HUDEP-2 (cell line): ENCODE measurements at regions not wholly inside any gene's neighbourhood (a gene's known extent, or its start where the extent isn't known, plus 50 kb on each side); places are given as distances from the start of the nearest gene placed in this dataset.
A peak's percentile ranks its signal among the peaks of the same experiment; 100 is the strongest.
"Not testable (repeated sequence)": the region's sequence is repeated elsewhere in the genome, so short reads cannot be mapped to it uniquely, and the experiment has no call there.

ENCODE experiments used
- DNase-seq, 76 experiments: peaks; one replicate each; lab custom pipeline; 2025; ENCODE audit not compliant: unreplicated experiment in 76 of 76; lab: John Stamatoyannopoulos, UW

DNA sequence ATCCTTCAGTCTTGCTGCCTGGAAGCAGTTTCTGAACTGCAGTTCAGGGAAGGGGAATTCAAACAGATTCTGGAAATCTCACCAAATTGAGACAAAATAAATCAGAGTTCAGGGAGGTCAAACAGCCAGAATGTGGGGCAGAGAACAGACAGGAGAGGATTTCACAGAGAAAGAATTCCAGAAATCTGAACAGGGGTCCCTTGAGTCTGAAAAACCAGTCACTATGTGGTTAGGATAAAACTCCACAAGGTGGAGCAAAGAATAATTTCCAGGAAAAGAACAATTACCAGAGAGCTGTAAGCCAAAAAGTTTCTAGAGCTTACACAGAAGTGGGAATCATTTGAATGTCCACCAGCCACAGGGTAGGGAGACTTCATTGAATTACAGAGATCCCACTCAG lies 84.7 kb downstream of the URB2 start:
- DNase-seq, result no peak

DNA sequence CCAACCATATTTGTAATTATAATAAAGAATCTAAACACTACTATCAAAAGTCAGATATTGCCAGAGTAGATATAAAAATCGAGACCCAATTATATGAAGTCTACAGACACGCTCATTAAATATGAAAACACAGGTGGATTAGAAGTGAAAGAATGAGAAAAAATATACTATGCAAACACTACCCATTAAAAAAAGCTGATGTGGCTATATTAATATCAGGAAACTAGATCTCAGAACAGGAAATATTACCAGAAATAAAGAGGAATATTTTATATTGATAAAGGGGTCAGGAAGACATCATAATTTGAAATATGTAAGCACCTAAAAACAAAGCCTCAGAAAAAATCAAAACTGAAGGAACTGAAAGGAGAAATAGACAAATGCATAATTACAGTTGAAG lies 88.3 kb downstream of the URB2 start:
- DNase-seq, result no peak

DNA sequence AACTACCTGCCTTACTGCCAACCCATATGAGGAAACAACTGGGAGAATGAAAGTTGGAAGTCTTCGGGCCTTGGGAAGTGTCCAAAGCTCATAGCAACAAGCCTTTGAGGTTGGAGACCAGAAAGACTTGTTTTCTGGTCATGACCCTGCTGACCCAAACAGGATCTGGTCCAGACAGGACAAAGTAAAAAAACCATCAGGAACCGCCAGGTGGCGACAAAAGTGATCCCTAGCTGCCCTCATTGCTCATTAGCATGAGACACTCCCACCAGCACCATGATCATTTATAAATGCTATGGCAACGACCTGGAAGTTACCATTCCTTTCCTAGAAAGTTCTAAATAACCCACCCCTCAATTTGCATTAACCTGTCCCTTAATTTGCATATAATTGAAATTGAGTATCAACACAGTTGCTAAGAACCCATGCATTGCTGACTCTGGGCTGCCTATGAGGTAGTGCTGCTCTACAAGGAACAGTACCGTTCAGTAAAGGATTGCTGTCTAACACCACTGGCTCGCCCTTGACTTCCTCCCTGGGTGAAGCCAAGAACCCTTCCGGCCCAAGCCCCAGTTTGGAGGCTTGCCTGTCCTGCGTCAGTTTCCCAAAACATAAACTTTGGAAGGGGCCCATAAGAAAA lies 89.0 kb downstream of the URB2 start:
- peak in 59 of 76 experiments; percentile 7 to 72 (median 37) for DNase-seq

DNA sequence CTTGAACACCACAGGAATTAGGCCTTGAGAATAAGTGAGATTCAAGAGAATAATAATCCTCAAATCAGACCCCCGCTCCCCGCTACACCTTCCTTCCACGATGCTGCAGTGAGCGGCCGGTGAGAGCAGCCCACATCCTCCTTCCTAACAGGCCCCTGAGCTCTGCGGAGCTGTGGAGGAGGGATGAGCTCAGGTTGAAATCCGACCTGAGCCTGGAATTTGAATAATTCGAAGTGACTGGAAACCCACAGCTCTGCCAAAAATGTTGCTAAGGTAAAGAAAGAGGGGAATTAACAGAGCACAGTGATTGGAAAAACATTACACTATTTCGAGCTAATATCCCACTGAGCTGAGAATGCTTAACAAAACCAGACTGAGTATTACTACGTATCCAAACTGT lies 90.0 kb downstream of the URB2 start:
- DNase-seq, result no peak

DNA sequence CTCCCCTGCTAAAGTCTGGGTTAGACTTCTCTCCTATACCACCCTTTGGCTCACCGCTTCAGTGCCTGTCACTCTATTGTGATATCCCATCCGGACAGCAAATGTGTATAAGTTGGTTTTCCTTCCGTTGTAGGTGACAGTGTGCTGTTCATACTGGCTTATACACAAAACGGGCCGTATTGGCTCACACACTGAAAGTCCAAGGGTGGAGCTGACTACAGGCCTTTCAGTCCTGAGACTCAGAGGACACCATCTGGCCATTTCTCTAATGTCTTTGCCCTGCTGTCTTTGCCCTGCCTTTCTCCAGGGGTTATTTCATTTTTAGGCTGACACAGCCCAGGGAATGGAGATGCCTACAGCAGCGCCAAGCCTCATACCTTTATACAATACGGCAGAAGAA lies 90.7 kb downstream of the URB2 start:
- DNase-seq, result no peak

DNA sequence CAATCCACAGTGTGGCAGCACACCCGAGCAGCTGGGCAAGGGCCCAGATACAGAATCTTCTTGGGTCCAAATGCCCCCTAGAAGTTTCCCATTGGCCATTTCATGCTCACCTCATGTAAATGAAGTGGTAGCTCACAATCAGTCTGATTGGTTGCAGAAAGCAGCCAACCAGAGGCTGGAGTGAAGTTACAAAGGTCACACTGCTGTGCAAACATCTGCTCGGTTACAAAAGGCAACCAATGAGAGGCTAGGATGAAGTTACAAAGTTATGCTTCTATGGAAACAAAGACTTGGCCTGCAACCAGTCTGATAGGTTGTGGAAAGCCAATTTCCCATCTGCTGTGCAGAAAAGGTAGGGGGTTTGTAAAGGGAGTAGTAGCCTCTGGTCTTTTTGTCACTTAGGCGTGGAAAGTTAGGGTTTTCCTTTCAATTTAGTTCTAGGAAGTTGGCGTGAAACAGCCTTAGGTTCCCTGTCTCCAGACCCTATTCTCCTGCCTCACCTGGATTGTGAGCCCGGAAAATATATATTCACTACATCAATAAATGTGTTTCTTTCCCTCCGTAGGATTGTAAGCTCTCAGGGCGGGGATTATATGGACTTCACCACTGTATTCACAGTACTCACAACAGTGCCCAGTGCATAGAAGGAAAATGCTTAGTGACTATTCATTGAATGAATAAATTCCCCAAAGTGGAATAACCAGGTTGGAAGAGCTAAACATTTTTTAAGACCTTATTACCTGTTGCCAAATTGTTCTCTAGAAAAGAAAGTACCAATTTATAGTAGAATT lies 91.9 kb downstream of the URB2 start:
- no peak for DNase-seq

DNA sequence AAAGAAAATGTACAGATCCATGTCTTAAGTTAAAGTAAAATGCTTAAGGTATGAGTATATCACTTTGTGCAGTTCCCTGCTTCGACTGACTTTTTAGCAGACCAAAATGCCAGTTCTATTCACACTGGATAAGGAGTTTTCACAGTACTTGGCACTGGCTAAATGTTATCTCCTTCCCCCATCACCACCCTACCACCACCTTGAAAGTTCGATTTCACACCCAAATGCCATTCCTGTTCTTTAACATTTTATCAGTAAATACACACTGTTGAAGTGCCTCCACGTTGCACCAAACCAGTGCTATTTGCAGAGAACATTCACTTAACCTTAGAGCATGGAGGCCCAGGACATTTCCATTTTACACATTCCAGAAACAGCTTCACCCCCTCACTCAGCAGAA lies 100.0 kb downstream of the URB2 start:
- DNase-seq, result peak in 17 of 76 experiments; percentile 1 to 46 (median 13)

DNA sequence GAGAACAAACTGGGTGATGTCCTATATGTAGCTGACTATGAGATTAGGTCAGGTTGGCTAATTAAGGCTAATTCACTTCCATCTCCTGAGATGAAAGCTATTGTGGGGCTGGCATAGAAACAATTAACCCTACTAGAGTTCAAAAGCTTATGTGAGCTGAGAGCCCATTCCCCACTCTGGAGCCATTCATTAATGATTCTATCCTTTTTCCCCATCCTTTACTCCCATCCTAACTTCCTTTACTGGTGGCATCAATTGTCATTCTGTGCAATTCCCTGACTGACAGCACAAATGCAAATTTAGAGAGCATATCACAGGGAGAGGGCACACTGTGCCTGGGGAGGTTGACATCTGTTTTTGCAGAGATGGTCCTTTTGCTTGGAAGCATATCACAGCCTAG lies 103.9 kb downstream of the URB2 start:
- no peak for DNase-seq

DNA sequence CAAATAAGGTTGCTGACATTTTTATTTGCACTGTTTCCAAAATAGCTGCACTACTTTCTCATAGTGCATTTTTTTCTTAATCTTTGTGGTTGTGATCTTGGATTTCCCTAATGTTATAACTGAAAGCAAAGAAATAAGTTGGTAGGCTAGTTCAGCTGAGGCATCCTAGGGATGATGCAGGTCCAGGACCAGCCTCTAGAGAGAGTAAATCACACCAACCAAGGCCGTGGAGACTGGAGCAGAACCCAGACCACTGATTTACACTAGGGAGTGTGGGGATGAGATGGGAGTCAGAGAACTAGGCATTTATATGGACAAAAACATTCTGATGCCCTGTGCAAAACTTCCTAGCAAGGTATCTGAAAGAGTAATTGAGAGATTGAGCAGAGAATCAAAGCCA lies 104.5 kb downstream of the URB2 start:
- no peak for DNase-seq

DNA sequence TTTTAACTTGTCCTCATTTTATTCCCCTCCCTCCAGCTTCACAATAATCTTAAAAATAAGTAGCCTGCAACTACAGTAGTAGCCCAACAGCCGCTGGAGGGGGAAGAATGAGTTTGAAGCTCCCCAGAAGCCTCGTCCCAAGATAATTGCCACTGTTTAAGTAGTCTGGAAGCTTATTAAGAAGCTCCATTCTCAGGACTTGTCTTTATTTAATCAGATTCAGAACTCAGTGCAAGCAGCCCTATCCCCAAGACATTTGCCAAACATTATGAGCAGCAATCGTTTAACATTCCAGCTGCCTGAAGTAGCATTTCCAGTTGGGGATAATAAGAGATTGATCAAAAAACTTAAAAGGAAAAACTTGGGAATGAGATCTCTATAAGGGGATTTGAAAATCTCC lies 106.0 kb downstream of the URB2 start:
- no peak for DNase-seq

DNA sequence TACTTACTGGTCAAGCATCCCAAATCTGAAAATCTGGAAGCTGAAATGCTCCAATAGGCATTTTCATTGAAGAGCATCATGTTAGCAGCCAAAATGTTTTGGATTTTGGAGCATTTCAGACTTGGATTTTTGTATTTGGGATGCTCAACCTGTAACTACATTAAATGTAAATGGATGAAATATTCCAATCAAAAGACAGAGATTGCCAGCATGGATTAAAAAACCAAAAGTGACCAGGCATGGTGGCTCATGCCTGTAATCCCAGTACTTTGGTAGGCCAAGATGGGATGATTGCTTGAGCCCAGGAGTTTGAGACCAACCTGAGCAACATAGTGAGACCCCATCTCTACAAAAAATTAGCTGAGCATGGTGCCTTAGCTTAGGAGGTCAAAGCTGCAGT lies 110.3 kb downstream of the URB2 start:
- DNase-seq, result no peak

DNA sequence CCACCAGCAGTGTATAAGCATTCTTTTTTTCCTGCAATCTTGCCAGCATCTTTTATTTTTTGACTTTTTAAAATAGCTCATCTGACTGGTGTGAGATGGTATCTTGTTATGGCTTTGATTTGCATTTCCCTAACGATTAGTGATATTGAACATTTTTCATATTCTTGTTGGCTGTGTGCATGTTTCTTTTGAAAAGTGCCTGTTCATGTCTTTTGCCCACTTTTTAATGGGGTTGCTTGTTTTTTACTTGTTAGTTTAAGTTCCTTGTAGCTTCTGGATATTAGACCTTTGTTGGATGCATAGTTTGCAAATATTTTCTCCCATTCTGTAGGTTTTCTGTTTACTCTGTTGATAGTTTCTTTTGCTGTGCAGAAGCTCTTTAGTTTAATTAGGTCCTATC lies 116.6 kb downstream of the URB2 start:
- not testable (repeated sequence) for DNase-seq

DNA sequence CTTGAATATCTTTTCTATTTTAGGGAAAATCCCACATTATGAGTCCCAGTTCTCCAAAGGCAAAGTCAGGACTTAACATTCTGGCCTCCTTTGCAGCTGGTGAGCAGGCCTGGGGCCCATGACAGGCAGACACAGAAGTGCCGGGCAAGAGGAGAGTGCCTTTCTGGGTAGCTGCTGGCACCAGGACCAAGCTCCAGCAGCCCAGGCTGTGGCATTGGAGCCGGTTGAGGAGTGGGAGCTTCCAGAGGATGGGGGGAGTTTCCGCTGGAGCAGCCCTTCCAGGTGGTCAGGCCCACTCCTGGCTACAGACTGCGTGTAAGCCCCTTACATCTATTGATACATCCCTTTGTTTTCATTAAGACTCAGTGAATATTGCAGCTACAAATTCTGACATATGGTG lies 123.9 kb downstream of the URB2 start:
- no peak for DNase-seq

DNA sequence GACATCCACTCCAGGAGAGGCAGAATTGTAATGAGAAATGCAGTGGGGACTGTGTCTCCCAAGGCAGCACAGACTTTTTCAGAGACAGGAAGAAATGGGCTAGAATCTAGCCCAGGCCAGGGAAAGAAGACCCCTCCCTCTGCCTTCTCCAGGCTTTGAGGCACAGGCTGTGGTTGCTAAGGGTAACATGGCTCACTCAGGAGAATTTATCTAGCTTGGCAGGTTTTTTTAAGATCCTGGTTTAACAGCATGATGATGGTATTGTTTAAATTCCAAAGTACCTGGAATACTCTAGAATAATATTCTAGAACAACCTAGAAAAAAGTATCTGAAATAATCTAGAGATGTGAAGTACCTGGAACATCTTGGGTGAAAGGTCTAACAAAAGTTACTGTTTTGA lies 125.6 kb downstream of the URB2 start:
- no peak for DNase-seq

DNA sequence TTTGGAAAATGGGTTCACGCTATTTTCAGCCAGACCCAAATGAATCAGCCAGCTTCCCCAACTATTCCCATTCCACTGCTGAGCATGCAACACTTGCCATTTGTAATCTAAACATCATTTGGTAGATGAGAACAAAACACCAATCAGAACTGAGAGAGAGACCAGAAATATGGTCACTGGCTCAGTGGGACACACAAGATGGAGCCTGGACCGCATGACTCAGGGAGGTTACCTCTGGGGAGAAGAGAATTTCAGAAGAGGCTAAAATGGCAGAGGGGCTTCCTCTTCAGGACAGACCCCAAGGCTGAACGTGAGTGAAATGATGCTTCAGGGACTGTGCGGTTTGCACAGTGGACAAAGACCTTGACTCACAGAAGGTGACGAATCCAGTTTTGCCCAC lies 126.6 kb downstream of the URB2 start:
- peak in 1 of 76 experiments; percentile 17 for DNase-seq

DNA sequence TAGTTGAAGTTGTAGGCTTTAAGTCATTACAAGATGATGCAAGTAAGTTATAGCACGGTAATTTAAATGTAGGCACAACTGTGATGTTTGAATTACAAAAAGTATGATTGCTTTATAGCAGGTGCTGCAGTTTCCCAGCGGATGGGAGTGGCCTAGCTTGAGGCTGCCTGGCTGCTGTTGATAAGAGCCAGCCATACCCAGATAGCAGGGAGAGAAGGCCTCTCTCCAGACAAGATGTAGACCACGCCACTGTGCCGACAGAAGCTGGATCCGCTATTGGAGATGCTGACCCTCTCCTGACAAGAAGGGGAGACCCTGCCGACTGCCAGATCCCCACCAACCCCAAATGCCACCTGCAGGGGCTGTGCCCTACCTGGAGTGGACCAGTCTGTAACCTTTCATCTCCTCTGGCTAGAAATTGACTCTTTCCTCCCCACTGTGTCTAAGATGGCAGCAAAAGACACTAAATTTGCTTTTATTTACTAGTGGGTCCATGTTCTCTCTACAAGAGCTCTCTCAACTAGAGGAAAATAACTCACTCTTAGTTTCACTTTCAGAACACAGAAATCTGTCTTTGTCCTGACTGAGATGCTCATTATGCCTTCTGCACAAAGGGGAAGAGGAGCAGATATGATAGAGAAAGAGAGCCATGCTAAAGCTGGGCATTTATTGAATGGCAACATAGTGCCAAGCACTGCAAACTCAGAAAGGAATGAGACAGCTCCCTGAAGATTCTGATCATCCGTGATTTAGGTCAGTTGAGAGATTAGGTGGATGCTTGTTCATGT lies 127.9 kb downstream of the URB2 start:
- peak; percentile 28 to 91 (median 79) for DNase-seq

DNA sequence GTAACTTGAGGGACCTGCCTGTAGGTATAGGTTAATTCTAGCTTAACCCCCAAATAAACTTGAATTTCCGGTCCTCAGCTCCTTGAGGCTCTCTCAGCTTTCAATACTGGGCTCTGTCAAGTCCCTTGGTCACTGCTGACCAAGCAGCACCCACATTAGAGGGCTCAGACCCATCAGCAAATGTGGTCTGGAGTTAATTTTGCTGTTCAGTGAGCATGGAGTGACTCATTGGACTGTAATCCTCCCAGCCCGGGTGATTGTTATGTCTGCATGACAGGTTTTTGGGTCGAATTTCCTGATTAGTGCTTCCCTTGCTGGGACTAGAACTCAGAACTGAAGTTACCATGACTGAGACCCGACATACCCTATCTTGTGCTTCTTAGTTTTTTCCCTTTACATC lies 130.6 kb downstream of the URB2 start:
- no peak for DNase-seq

DNA sequence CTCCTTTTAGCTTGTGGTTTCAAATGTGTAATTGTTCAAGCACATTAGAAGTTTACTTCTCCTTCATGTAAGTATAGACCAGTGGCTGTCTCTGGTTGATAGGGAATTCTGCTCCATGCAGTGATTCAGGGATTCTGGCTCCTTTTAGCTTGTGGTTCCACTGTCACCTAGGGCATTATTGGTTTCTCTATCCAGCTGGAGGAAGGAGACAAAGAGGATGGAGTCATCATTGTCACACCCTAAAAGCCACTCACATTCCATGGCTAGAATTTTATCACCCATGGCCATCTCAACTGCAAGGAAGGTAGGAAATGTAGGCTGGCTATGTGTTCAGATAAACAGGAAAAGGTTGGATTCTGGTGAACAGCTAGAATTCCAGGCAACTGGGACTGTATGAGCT lies 131.2 kb downstream of the URB2 start:
- no peak for DNase-seq

DNA sequence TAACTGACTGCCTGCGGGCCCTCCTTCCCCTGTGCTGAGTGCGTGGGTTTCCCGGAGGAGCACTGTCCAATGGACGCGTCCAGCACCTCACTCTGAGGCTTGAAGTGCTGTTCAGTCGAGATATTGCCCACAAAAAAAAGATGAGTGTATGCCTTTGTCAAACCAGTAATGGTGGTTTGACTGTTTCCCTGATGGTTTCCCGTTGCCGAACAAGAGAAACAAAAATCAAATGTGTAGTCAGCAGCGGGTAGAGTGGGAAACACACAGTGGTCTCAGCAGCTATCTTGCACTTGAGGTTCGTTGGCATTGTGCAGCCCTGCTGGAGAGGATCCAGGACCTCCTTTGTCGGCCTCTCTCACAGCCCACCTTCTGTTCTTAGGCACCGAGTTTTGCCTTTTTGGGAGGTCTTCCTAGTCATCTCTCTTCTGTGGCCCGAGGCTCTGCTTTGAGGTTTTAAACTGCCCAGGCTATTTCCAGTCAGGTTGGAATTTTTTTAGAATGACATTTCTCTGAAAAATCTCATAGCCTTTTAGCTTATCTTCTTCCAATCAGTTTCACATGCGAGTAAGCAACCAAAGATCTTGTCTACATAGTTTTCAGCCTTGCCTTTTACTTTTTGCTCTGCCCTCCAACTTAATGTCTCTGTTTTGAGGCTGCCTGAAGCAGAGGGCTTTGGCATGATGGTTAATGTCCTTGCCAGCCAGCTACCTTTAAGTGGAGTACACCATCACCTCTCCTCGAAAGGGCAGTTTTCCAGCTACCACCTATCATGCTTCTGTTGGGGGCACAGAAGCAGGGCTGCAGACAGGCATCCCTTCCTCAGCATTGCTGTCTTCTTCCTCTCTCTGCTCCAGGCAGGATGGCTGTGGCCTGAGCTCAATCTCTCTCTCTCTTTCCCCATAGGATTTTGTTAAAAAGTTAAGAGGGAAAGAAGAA lies 132.3 kb downstream of the URB2 start:
- DNase-seq, result no peak

DNA sequence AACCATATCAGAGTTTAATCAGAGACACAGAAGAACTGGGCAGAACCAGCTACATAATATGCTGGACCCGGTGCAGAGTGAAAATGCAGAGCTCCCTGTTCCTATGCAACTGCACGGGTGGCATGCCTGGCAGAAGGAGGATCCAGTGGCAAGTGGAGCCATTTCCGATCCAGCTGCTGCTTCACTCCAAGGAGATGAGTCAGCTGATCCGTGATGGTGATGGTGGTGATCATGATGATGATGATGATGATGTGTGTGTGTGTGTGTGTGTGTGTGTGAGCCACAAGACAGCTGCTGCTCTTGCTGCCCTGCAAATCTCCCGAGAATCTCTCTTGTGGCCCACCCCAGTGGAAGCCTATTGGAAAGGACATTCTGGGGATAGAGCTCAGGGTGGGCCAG lies 133.0 kb downstream of the URB2 start:
- DNase-seq, result no peak

DNA sequence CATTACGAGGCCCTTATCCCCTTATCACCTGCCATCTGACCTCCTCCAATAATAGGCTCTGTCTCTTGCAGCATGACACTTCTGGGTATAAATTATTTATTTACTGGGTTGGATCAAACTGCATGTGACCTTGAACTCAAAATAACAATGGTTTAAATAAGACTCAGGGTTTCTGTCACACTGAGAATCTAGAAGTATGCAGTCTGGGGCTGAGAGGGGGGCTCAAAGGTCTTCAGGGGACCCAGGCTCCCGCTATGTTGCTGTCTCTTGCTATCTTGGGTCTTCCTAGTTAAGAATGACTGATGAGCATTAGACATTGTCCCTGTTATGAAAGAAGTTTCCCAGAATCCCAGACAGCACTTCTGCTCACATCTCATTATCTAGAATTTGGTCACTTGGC lies 133.5 kb downstream of the URB2 start:
- DNase-seq, result no peak
